Fibroblast of pulmonary artery (primary cell): ENCODE measurements at regions not wholly inside any gene's neighbourhood (a gene's known extent, or its start where the extent isn't known, plus 50 kb on each side); places are given as distances from the start of the nearest gene placed in this dataset.
A peak's percentile ranks its signal among the peaks of the same experiment; 100 is the strongest.
"Not testable (repeated sequence)": the region's sequence is repeated elsewhere in the genome, so short reads cannot be mapped to it uniquely, and the experiment has no call there.

Source experiments
- DNase-seq: peaks from one replicate; pipeline ENCODE4 v3.0.0-alpha.2; 2010; ENCODE audit warnings: low read depth
- H3K4me3 ChIP-seq: replicated peaks from 2 replicates; pipeline ENCODE4 v1.5.1; 2011; ENCODE audit warnings: low read depth, mild to moderate bottlenecking, control low read depth, low read length, moderate library complexity
- TF ChIP-seq, protein P1 (sequence below): IDR thresholded peaks from 2 replicates; pipeline ENCODE4 v1.5.1; 2011; ENCODE audit warnings: mild to moderate bottlenecking, control low read depth, low read length, inconsistent platforms; ENCODE audit errors: missing control alignments

DNA sequence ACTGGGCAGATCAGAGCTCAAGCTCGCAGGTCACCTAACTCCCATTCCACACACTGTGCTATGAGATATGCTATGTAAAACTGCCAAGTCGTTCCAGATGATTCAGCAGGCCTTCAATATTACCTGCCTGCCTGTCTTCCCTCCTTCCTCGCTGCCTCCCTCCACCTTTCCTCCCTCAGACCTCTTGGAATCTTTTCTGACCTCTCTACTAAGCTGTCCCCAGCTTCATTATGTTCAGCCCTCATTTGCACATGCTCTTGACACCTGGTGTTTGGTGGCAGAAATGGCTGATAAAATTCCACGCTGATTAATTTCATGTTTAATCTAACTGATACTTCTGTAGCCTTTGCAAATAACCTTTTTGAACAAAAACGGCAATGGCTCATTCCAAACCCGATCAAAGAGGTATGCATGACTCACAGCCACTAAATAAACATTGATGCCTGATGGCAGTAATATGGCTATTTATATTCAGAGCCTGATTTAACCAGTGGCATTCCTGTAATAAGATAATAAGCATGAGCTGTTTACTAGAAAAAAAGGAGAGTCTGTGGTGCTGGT, 130.8 kb upstream of the EGLN3 start:
- no peak overlapping the region for H3K4me3 ChIP-seq
- TF ChIP-seq, protein P1, sequence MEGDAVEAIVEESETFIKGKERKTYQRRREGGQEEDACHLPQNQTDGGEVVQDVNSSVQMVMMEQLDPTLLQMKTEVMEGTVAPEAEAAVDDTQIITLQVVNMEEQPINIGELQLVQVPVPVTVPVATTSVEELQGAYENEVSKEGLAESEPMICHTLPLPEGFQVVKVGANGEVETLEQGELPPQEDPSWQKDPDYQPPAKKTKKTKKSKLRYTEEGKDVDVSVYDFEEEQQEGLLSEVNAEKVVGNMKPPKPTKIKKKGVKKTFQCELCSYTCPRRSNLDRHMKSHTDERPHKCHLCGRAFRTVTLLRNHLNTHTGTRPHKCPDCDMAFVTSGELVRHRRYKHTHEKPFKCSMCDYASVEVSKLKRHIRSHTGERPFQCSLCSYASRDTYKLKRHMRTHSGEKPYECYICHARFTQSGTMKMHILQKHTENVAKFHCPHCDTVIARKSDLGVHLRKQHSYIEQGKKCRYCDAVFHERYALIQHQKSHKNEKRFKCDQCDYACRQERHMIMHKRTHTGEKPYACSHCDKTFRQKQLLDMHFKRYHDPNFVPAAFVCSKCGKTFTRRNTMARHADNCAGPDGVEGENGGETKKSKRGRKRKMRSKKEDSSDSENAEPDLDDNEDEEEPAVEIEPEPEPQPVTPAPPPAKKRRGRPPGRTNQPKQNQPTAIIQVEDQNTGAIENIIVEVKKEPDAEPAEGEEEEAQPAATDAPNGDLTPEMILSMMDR = no peak
- DNase-seq = peak; percentile 49

DNA sequence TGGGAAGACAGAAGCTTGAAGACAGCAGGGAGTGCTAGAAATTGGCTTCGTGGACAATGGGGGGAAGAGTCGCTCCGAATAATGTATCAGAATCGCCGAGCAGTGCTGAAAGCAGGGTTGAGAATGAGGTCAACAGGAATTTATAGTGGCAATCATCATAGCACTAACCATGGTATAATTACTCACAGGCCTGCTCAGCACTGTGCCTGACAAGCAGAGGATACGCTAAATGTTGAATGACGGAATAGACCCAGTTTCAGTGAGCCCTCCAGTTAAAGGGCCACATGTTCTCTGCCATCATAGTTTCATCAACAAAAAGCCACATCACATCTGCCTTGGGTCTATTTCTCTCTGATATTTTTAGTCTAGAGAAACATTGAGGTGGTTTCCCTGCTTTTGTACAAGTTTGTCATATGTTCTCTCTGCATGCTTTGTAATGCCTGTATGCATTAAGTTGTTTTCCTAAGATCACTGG, 130.3 kb upstream of the EGLN3 start:
- TF ChIP-seq, protein P1 = no peak
- H3K4me3 ChIP-seq = no peak overlapping the region
- DNase-seq = peak; percentile 6

DNA sequence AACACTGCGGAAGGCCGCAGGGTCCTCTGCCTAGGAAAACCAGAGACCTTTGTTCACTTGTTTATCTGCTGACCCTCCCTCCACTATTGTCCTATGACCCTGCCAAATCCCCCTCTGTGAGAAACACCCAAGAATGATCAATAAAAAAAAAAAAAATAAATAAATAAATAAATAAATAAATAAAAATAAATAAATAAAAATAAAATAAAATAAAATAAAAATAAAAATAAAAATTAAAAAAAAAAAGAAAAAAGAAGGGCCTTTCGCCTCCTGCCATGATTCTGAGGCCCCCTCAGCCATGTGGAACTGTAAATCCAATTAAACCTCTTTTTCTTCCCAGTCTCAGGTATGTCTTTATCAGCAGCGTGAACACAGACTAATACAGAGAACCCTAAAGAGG, 128.8 kb upstream of the EGLN3 start:
- not testable (repeated sequence) for DNase-seq, H3K4me3 ChIP-seq

DNA sequence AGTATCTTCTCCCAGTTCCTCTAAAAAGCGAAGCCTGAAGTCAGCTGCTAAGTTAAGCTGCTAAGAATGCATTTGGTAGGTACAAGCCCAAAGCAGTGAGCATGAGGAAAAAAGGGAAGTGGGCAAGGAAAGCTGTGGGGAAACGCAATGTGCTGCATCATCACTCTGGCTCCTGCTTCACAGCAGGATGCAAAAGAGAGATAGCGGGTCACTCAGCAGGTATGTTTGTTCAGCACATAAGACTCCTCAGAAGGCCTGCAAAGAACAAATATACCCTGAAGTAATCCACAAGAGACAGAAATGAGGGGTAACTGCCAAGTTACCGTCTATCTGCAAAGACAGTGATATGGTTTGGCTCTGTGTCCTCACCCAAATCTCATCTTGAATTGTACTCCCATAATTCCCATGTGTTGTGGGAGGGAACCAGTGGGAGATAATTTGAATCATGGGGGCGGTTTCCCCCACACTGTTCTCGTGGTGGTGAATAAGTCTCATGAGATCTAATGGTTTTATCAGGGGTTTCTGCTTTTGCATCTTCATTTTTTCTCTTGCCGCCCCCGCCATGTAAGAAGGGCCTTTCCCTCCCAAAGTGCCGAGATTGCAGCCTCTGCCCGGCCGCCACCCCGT, 127.4 kb upstream of the EGLN3 start:
- H3K4me3 ChIP-seq = no peak overlapping the region
- DNase-seq = no peak
- TF ChIP-seq, protein P1 = no peak

DNA sequence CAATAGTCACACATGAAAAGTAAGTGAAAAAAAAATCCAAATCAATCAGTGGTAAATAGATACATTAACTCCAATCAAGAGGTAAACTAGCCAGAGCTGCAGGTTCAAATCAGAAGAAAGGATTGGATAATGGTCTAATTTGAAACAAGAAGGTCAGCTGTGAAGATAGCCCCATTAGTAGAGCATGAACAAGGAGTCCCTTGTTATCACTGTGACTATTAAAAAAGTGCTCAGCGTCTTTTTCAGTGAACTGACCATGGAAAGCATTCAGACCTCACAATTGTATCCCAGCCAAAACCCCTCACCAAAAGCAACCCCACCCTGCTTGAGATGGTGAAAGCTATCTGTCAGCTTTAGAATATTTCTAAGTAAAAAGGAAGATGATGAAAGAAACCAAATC, 125.0 kb upstream of the EGLN3 start:
- no peak overlapping the region for H3K4me3 ChIP-seq
- DNase-seq = no peak
- TF ChIP-seq, protein P1 = no peak

DNA sequence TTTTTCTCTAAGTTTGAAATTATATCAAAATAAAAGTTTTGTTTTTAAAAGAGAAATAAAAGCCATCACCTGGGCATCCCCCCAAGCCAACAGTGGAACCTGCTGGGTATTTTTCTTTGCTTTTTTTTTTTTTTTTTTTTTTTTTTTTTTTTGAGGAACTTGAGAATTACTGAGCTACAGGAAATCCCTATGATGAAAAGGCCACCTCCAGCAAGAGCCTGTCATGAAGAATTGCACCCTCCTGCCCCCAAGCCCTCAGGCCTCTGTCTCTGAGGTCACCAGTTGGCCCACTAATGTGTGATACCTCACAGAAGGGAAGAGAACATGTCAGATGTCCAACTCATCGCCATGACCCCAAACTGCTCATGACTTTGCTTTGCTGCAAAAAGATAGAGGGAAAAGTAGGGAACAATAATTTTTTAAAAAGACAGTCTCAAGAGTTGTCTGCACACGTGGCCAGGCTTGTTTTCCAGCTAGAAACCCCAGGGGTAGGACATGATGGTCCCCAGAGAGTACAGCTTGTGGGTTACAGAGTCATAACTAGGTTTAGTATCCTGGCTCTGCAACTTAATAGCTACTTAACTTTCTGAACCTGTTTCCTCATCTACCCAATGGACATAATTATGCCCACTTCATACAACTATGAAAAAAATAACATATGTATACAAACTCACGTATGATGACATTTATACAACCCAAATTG, 124.3 kb upstream of the EGLN3 start:
- H3K4me3 ChIP-seq = no peak overlapping the region
- TF ChIP-seq, protein P1 = no peak
- DNase-seq = no peak

DNA sequence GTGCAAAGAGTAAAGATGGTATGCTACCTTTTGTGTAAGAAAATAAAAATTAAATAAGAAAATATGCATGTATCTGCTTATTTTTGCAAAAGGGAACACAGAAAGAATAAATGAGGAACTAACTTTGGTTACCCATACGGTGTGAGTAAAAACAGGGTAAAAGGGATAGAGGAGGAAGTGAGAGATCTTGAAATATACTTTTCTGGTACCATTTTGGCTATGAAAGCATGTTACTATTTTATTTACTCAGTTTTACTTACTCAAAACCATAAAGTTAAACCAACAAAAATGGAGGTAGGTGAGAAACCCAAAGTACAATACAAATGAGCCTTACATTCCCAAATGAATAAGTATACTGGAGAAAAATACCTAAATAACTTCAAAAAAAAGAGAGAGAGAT, 122.0 kb upstream of the EGLN3 start:
- no peak overlapping the region for H3K4me3 ChIP-seq
- TF ChIP-seq, protein P1 = no peak
- DNase-seq = no peak
